GM19193 (cell line): ENCODE measurements at regions not wholly inside any gene's neighbourhood (a gene's known extent, or its start where the extent isn't known, plus 50 kb on each side); places are given as distances from the start of the nearest gene placed in this dataset.

Experiments
- POLR2A ChIP-seq: IDR thresholded peaks from 4 replicates; pipeline ENCODE4 v1.6.1; 2011; ENCODE audit not compliant: insufficient read depth, insufficient read length; ENCODE audit errors: extremely low read depth

- TF ChIP-seq POLR2A, result no peak
Measured at GRCh38 chr11:69392104-69392653, 89.3 kb upstream of the LINC01488 start.

GRCh38 chr11:69393178-69393832 lies 88.2 kb upstream of the LINC01488 start:
- TF ChIP-seq POLR2A, result no peak

DNA sequence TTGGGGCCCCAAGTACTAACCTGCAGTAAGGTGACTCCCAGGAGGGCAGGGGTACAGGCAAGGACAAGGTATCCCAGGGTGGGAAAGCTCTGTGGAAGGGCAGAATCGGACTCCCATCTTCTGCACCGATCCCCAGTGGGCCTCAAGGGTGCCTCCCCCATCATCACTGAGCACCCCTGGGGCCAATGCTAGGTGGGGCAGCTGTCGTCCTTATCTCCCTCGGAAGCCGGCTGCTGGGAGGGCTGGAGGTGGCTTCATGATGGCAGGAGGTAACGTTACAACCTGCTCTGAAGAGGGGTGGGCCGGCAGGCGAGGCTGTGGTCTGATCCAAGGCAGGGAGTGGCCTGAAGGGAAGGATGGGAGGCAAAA lies 87.6 kb upstream of the LINC01488 start:
- TF ChIP-seq POLR2A, result no peak

DNA sequence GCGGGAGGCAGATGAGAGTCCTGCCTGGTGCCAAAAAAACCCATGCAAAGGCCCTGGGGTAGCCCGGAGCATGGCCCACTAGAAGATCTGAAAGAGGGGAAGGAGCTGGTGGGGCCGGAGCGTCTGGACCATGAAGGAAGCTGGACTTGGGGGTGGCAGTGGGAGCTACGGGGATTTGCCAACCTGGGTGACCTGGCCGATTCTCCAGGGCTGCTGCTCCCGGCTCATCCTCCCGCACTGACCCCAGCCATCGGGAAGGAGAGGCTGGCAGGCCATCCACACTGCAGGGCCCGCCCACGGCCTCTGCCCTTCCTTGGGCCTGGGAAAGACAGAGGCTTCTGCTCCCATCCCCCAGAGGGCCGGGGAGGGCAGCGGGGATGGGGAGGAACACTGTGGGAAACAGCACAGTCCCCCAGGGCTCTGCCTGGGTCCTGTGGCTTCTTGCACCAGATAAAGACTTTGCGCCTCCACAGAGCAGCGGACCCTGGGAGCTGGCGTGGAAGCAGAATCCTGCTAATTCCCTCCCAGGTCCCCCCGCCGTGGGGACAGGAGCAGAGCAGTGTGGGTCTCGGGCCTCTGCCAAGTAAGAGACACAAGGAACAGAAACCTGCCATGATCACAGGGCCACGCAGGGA lies 87.1 kb upstream of the LINC01488 start:
- no peak for TF ChIP-seq POLR2A

- TF ChIP-seq POLR2A, result no peak
Measured at GRCh38 chr11:69394869-69395246, 86.6 kb upstream of the LINC01488 start.

DNA sequence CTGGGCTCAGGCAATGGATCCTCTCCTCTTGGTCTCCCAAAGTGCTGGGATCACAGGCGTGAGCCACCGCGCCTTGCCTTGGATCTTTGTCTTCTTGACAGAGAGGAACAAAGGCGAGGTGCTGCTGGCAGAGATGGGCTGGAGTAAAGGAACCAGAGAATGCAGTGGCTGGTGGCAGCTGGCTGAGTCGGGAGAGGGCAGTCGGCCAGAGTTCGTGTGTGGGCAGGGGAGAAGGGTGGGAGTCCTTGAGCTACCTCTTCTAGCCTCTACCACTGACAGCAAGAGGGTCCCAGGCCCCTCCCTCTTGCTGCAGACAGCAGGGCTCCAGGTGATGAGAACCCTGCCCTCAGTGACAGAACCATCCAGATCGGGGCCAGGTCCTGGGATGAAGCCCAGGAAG lies 86.2 kb upstream of the LINC01488 start:
- no peak for TF ChIP-seq POLR2A

DNA sequence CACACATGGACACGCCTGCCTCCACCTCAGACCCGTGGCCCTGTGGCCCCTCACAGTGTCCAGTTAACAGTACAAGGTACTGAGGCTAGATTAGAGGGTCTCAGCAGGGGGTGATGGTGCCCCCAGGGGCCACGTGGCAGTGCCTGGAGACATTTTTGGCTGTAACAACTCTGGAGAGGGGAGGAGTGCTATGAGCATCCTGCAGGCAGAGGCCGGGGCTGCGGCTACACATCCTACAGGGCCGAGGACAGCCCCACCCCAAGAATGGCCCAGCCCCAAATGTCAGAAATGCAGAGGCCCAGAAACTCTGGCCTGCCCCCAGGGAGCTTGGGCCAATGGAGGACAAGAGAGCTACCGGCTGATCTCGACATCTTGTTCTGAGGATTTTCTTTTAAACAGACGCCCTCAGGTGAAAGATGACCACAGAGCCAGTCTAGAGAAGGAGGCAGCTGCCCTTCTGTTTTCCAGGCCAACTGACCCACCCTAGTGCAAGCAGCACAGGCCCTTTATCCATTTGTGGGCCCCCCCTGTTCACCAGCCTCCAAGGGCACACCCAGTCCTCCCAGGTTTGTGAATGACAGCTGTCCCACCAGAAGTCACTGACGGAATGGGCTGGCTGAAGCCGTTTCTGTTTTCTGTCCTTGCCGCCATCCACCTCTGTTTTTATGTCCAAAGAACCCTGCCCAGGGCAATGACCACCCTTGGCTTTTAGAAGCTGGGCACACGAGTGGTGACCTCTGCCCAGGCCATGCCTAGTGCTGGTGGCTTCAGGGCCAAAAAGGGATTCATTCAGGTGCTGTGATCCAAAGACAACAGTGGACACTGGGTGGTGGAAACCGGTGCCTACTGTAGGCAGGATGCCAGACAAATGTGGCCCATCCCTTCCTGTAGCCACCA lies 85.2 kb upstream of the LINC01488 start:
- no peak for TF ChIP-seq POLR2A

DNA sequence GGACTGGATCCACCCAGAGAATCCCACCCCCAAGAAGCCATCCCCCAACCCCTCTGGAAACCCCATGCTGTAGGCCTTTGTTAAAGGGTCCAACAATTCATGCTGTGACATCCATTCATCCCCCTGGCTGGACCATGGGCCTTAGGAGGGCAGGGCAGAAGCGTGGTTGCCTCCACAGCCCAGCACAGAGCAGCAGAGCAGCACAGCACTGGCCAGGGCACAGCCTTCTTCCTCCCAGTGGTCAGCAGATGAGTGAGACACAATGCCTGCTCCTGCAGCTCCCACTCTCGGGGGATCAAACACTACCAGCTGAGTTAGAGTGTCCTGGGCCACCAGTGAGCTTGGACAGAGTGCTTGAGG lies 84.5 kb upstream of the LINC01488 start:
- TF ChIP-seq POLR2A, result no peak

DNA sequence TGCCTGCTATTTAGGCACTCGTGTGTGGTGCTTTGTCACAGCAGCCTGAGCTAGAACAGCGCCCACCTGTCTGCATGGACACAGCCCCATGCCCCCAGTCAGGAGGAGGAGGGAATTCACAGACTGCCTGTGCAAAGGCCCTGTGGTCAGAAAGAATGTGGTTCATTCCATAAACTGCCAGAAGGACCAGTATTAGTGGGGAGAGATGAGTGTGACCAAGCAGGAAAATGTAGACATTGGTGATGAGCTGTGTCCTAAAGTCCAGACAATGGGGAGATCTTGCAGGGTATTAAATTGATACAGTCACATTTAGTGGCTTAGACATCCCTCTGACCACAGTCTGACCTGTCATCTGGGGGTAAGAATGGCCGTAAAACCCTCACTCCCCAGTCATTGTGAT lies 83.7 kb upstream of the LINC01488 start:
- TF ChIP-seq POLR2A, result no peak

GRCh38 chr11:69398529-69399492 lies 82.7 kb upstream of the LINC01488 start:
- no peak for TF ChIP-seq POLR2A

DNA sequence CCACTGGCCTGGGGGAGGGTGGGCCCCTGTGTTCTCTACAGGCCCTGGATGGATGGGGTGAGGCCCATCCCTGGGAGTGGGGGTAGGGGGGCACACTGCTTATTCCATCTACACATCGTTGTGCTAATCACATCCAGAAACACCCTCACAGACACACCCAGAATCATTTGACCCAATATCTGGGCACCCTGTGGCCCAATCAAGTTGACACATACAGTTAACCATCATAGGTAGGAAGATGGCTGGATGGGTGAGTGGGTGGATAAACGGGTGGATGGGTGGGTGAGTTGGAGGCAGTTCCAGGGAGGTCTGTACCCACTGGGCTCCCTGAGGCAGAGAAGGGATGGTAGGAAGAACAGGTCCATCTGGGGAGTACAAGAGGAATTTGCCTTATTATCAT lies 81.3 kb upstream of the LINC01488 start:
- TF ChIP-seq POLR2A, result no peak

DNA sequence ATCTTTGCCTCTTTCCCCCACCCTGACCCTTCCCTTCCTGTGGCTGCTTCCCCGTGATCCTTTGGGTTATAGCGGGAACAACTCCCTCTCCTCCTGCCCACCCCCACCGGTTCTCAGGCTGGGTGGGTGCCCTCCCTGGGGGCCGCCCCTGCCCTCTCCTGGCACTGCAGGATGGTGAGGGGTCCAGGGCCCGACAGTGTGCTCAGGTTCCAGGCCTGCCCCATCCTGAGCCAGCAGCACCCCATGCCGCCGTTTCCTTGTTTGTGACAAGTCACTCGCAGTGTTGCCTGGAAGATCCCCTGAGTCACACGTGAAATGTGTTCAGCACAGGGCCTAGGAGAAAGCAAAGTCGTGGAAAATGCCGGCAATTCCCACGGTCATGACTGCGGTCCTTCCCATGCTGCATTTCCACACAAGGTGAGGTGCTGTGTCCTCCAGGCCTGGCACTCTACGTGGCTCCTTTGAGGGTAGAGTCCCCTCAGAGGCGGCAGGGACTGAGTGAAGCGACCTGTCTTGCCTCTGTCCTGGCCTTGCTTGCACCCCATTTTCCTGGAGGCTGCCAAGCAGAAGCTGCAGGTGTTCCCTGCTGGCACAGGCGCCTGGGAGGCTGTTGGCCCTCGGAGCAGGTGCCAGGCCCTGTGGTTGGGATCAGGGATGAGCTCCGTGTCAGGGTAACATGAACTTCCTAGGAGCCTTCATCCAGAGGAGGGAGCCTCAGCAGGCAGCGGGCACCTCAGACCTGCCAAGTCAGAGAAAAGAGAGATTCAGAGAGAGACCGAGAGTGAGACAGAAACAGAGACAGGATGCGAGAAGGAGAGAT lies 80.5 kb upstream of the LINC01488 start:
- no peak for TF ChIP-seq POLR2A

- no peak for TF ChIP-seq POLR2A
Measured at GRCh38 chr11:69401715-69402114, 79.7 kb upstream of the LINC01488 start.
